Nephron (organoid): ENCODE measurements at regions not wholly inside any gene's neighbourhood (a gene's known extent, or its start where the extent isn't known, plus 50 kb on each side); places are given as distances from the start of the nearest gene placed in this dataset.

Source experiments
- H3K27ac Mint-ChIP-seq, 3 experiments: 2 replicates each; pipeline ENCODE4 v1.8.0; 2020; ENCODE audit warnings: mixed read lengths in 3 of 3, mild to moderate bottlenecking in 2 of 3, moderate library complexity in 1 of 3
- H3K27me3 Mint-ChIP-seq: 2 replicates; pipeline ENCODE4 v1.8.0; 2021; ENCODE audit warnings: low read depth, mild to moderate bottlenecking, moderate library complexity, mixed read lengths
- H3K36me3 Mint-ChIP-seq: 2 replicates; pipeline ENCODE4 v1.8.0; 2020; ENCODE audit warnings: low read depth, mixed read lengths
- H3K4me1 Mint-ChIP-seq: 2 replicates; pipeline ENCODE4 v1.8.0; 2020; ENCODE audit warnings: mixed read lengths
- H3K4me3 Mint-ChIP-seq, 3 experiments: 2 replicates each; pipeline ENCODE4 v1.8.0; 2020; ENCODE audit warnings: mild to moderate bottlenecking in 3 of 3, mixed read lengths in 3 of 3, moderate library complexity in 2 of 3
- H3K9me3 Mint-ChIP-seq: 2 replicates; pipeline ENCODE4 v1.8.0; 2020; ENCODE audit warnings: mixed read lengths
- TF ChIP-seq, protein P1 (sequence below), 3 experiments: fragments of 200-600 bp; sonication (generic); IDR thresholded peaks; one replicate each; pipeline ENCODE4 v1.5.0; 2021; ENCODE audit warnings: antibody characterized with exemption in 3 of 3; ENCODE audit not compliant: unreplicated experiment in 3 of 3

DNA sequence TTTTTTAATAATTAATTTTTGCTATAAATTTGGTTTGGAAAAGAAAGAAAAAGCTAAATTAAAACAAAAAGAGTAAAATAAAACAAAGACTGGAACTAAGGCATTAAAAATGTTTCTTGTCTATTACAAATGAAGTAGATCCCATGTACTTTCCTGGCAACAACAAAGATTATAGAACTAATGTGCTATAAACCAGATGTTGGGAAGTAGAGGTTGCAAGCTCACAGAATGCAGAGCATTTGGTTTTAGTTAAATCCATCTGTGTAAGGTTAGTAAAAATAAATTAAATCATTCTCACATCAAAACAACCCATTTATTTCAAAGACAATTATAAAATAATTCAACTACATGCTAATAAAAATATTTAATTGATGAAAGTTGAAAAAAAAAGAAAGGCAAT is 157.2 kb upstream of the ZC3H15 start:
- Mint-ChIP-seq H3K27me3 (no peaks in the 10 kb centered on the region), H3K4me1 (peaks cover 7% of the 10 kb centered on the region), H3K4me3 (no peak overlapping the region), H3K9me3 (peaks cover 5% of the 10 kb centered on the region), H3K36me3 (peaks cover 2% of the 10 kb centered on the region), H3K27ac (peak overlapping the region in 2 of 3 experiments; percentile 83 to 91)
- TF ChIP-seq, protein P1, sequence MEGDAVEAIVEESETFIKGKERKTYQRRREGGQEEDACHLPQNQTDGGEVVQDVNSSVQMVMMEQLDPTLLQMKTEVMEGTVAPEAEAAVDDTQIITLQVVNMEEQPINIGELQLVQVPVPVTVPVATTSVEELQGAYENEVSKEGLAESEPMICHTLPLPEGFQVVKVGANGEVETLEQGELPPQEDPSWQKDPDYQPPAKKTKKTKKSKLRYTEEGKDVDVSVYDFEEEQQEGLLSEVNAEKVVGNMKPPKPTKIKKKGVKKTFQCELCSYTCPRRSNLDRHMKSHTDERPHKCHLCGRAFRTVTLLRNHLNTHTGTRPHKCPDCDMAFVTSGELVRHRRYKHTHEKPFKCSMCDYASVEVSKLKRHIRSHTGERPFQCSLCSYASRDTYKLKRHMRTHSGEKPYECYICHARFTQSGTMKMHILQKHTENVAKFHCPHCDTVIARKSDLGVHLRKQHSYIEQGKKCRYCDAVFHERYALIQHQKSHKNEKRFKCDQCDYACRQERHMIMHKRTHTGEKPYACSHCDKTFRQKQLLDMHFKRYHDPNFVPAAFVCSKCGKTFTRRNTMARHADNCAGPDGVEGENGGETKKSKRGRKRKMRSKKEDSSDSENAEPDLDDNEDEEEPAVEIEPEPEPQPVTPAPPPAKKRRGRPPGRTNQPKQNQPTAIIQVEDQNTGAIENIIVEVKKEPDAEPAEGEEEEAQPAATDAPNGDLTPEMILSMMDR (IDR thresholded peaks at IDR 0.05; ENCODE audit: unreplicated experiment in 3 of 3) = no peak

DNA sequence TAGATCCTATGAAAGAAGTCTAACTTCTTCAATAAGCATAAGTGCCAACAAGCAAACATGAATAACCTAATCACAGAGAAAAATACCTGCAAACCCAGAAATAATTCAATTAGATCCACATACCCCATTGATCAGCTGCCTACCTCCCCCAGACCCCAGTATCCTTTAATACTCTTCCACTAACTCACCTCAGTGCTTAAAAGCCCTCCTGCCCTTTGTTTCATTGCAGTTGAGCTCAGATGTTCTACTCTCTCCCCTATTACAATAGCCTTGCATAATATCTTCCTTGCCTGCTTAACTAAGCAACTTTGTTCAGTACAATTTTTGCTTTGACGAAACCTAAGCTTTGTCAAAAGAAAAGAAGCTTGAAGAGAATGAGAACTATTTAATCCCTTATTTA is 156.0 kb upstream of the ZC3H15 start:
- Mint-ChIP-seq H3K4me3 (no peak overlapping the region), H3K9me3 (no peaks in the 10 kb centered on the region), H3K27me3 (no peaks in the 10 kb centered on the region), H3K36me3 (no peaks in the 10 kb centered on the region), H3K4me1 (peaks cover 7% of the 10 kb centered on the region), H3K27ac (no peak overlapping the region)
- TF ChIP-seq, protein P1 (IDR thresholded peaks at IDR 0.05; ENCODE audit: unreplicated experiment in 3 of 3) = no peak

DNA sequence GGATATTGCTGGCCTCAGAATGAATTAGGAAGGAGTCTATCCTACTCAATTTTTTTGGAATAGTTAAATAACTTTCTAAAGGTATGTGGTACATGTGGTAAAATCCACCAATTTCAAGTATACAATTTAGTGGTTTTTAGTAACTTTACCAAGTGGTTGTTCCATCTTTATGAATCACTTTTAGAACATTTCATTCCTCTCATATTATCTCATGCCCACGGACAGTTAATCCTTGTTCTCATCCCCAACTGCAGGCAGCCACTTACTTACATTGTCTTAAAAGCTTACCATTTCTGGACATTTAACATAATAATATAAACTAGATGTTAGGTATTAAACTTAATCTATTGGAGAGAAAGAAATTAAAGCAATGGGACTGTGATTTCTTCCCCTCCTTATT is 146.3 kb upstream of the ZC3H15 start:
- no peaks in the 10 kb centered on the region for H3K27me3 Mint-ChIP-seq
- no peak overlapping the region for H3K4me3 Mint-ChIP-seq
- TF ChIP-seq, protein P1 (IDR thresholded peaks at IDR 0.05; ENCODE audit: unreplicated experiment in 3 of 3) = no peak
- H3K36me3 Mint-ChIP-seq = peaks cover 7% of the 10 kb centered on the region
- no peaks in the 10 kb centered on the region for H3K4me1 Mint-ChIP-seq
- no peak overlapping the region for H3K27ac Mint-ChIP-seq
- peaks cover 14% of the 10 kb centered on the region for H3K9me3 Mint-ChIP-seq

DNA sequence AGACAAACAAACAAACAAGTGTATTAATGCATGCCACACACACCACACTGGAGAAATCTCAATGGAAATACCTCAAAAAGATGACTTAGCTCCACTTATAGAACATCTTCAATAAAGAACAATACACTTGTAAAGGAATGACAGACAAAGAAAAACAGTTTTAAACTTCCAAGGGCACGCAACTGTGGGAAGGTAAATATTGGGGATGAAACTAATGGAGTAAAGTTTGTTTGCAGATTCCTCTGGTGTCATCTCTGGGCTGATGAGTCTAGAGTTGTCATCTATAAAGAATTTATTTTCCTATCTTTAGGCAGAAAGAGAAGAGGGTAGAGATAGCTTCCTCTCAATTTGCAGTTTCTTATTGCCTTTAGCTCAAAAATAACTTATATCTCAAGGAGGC is 144.0 kb upstream of the ZC3H15 start:
- TF ChIP-seq, protein P1 (IDR thresholded peaks at IDR 0.05; ENCODE audit: unreplicated experiment in 3 of 3) = no peak
- H3K4me3 Mint-ChIP-seq = no peak overlapping the region

DNA sequence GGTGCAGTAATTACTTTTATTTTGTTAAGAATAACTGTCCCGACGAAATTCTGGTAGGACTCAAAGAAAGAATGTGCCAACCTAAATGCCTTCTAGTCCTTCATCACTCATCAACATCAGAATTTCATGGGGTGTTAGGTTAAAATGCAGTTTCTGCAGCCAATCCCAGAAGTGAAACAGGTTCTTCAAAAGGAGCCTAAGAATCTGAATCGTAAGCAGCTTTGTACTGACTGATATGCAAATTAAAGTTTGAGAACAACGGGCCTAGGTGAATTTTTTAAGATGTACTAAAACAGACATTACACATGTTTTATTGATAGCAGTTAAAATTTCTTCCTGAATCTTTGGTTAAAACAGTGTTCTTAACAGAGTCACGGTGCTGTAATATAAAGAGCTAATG is 140.3 kb upstream of the ZC3H15 start:
- Mint-ChIP-seq H3K4me1 (peaks cover 39% of the 10 kb centered on the region), H3K36me3 (no peaks in the 10 kb centered on the region), H3K27ac (peak overlapping the region; percentile 62 to 85 (median 83)), H3K27me3 (no peaks in the 10 kb centered on the region), H3K9me3 (peaks cover 5% of the 10 kb centered on the region), H3K4me3 (no peak overlapping the region)
- TF ChIP-seq, protein P1 (IDR thresholded peaks at IDR 0.05; ENCODE audit: unreplicated experiment in 3 of 3) = no peak

More for the DNA sequence above, 144.0 kb upstream of the ZC3H15 start:
- Mint-ChIP-seq H3K36me3 (peaks cover 7% of the 10 kb centered on the region), H3K27ac (no peak overlapping the region), H3K27me3 (no peaks in the 10 kb centered on the region), H3K9me3 (peaks cover 14% of the 10 kb centered on the region), H3K4me1 (peaks cover 14% of the 10 kb centered on the region)

DNA sequence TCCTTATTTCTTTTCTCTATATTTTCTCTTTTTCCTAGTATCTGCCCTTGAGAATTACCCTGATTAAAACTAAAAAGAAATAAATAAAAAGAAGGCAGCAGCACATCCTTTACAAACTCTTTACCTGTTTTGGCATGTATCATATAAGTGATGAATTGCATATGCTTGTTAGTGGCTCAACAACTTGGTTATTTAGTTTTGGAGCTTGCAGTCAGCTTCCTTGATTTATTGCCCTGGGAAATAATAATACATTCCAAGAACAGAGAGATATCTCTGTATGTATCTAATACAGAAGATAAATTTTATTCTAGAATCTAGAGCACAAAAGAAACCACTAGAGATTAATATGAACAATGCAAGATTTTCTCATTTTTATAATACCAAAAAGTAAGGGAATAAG is 139.8 kb upstream of the ZC3H15 start:
- H3K36me3 Mint-ChIP-seq = no peaks in the 10 kb centered on the region

More for the DNA sequence above, 139.8 kb upstream of the ZC3H15 start:
- Mint-ChIP-seq H3K27ac (peak overlapping the region; percentile 62 to 85 (median 83)), H3K27me3 (no peaks in the 10 kb centered on the region), H3K4me1 (peaks cover 39% of the 10 kb centered on the region), H3K9me3 (peaks cover 9% of the 10 kb centered on the region), H3K4me3 (no peak overlapping the region)
- TF ChIP-seq, protein P1 (IDR thresholded peaks at IDR 0.05; ENCODE audit: unreplicated experiment in 3 of 3) = no peak
